ENCODE measurements at regions not wholly inside any gene's neighbourhood (a gene's known extent, or its start where the extent isn't known, plus 50 kb on each side); places are given as distances from the start of the nearest gene placed in this dataset.

DNA sequence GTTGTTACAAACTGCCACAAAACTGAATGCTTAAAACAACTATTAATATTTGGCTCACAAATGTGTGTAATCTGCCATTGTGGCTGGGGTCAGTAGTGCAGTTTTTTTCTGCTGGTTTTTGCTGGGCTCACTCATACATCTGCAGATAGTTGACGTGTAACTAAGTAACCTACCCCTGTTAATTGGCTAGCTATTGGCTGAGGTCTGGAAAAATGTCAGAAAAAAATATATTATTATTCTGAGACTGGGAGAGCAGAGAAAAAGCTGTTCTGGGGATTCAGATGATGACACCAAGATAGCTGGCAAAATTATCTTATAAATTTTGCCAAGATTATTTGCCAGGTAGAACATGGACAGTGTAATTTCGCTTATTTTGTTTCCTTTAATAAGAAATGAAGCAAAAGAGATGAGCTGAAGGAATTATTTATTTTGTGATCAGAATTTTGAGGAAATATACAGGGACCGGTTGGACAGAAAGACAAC, 616.1 kb upstream of the ADAMTS5 start (continued):
- TF ChIP-seq, protein P1, sequence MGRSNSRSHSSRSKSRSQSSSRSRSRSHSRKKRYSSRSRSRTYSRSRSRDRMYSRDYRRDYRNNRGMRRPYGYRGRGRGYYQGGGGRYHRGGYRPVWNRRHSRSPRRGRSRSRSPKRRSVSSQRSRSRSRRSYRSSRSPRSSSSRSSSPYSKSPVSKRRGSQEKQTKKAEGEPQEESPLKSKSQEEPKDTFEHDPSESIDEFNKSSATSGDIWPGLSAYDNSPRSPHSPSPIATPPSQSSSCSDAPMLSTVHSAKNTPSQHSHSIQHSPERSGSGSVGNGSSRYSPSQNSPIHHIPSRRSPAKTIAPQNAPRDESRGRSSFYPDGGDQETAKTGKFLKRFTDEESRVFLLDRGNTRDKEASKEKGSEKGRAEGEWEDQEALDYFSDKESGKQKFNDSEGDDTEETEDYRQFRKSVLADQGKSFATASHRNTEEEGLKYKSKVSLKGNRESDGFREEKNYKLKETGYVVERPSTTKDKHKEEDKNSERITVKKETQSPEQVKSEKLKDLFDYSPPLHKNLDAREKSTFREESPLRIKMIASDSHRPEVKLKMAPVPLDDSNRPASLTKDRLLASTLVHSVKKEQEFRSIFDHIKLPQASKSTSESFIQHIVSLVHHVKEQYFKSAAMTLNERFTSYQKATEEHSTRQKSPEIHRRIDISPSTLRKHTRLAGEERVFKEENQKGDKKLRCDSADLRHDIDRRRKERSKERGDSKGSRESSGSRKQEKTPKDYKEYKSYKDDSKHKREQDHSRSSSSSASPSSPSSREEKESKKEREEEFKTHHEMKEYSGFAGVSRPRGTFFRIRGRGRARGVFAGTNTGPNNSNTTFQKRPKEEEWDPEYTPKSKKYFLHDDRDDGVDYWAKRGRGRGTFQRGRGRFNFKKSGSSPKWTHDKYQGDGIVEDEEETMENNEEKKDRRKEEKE (IDR thresholded peaks at IDR 0.05; ENCODE audit: borderline replicate concordance in 1 of 2, control insufficient read depth in 1 of 2, low read depth in 2 of 2, low read length in 1 of 2), result no peak
- TF ChIP-seq MYNN (IDR thresholded peaks at IDR 0.05) (no peak), MYNN (CRISPR knock-in tag; IDR thresholded peaks at IDR 0.05) (no peak), ZNF184 (CRISPR knock-in tag; IDR thresholded peaks at IDR 0.05) (no peak)

DNA sequence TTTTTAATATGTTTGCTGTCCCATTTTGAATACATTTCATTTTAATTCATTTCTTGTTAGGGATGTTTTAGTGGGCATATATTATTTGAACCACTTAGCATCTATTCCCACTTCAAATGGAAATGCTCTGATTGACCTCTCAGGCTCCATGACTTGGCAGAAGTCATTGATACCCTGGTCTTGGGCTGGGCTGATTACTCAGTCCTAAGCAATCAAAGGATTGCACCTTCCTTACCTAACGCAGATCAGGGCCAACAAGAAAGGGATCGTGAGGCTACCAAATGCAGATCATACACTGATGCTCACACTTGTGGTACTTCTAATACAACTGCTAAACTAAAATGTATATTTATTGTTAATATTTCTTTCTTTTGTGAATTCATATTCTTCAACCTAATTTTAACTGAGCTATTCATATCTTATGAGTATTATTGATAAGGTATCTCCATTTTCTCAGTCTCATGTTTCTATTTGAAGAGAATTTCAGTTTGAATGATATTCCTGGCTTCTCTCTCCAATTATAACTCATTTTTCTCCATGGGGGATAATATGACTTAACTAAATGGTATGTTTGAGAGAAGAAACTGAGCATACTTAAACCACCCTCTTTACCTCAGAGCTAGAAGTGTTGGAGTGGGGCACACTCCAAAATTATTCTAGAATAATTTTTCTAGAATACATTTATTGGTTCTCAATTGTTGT, 615.5 kb upstream of the ADAMTS5 start:
- WGBS (ENCODE audit: insufficient coverage, low coverage, missing lambda C conversion rate), result 0% methylated on average over 2 of the region's 2 CpGs
- CTCF ChIA-PET (ENCODE audit: low intra/inter-chr PET ratio), result no interaction called here
- H3K9me3 ChIP-seq (replicated peaks; ENCODE audit: control insufficient read depth, insufficient read depth, low read depth, low read length), result peaks cover 2% of the 10 kb centered on the region; the same call in 1 of the 2 replicates
- TF ChIP-seq, protein P2, sequence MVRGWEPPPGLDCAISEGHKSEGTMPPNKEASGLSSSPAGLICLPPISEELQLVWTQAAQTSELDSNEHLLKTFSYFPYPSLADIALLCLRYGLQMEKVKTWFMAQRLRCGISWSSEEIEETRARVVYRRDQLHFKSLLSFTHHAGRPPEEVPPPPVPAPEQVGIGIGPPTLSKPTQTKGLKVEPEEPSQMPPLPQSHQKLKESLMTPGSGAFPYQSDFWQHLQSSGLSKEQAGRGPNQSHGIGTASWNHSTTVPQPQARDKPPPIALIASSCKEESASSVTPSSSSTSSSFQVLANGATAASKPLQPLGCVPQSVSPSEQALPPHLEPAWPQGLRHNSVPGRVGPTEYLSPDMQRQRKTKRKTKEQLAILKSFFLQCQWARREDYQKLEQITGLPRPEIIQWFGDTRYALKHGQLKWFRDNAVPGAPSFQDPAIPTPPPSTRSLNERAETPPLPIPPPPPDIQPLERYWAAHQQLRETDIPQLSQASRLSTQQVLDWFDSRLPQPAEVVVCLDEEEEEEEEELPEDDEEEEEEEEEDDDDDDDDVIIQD (CRISPR knock-in tag; IDR thresholded peaks at IDR 0.05), result no peak
- TF ChIP-seq CHD1 (IDR thresholded peaks at IDR 0.05; ENCODE audit: low read length) (no peak), TAF15 (IDR thresholded peaks at IDR 0.05; ENCODE audit: low read depth, low read length) (no peak), ZNF584 (CRISPR knock-in tag; IDR thresholded peaks at IDR 0.05; ENCODE audit: low read depth) (no peak), ELF2 (CRISPR knock-in tag; IDR thresholded peaks at IDR 0.05) (no peak), ZNF830 (CRISPR knock-in tag; IDR thresholded peaks at IDR 0.05) (no peak), JUN (IDR thresholded peaks at IDR 0.05; ENCODE audit: borderline replicate concordance, low read depth, low read length) (no peak), JUN (CRISPR knock-in tag; IDR thresholded peaks at IDR 0.05; ENCODE audit: borderline replicate concordance) (no peak), E2F3 (CRISPR knock-in tag; IDR thresholded peaks at IDR 0.05) (no peak), ZFP1 (CRISPR knock-in tag; IDR thresholded peaks at IDR 0.05) (no peak), KLF1 (tag; IDR thresholded peaks at IDR 0.05) (no peak)
- TF ChIP-seq, protein P3, sequence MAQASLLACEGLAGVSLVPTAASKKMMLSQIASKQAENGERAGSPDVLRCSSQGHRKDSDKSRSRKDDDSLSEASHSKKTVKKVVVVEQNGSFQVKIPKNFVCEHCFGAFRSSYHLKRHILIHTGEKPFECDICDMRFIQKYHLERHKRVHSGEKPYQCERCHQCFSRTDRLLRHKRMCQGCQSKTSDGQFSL (CRISPR knock-in tag; IDR thresholded peaks at IDR 0.05), result no peak
- TF ChIP-seq, protein P3 (tag; IDR thresholded peaks at IDR 0.05), result no peak

More for the DNA sequence above, 615.5 kb upstream of the ADAMTS5 start:
- POLR2A ChIA-PET, result interaction anchor here (0.5 kb wide), 1 partner anchor 112 kb away, joined by 3 read pairs; no protein-coding TSS in a partner anchor
- H4K20me1 ChIP-seq (replicated peaks; ENCODE audit: control insufficient read depth, insufficient read depth, low read length), result no peaks in the 10 kb centered on the region
- no peaks in the 10 kb centered on the region for H3K27me3 ChIP-seq (ENCODE audit: control insufficient read depth in 2 of 2, insufficient read depth in 2 of 2, low read length in 2 of 2)
- H3K4me1 ChIP-seq (replicated peaks in 1 of 2; ENCODE audit: control insufficient read depth in 2 of 2, insufficient read depth in 2 of 2, low read length in 2 of 2), result no peaks in the 10 kb centered on the region
- H3K36me3 ChIP-seq (ENCODE audit: control insufficient read depth, insufficient read depth, low read length), result no peaks in the 10 kb centered on the region
- H2AFZ ChIP-seq (ENCODE audit: low read depth, low read length), result no peak overlapping the region
- DNase-seq (ENCODE audit: extremely low read depth in 1 of 4, low spot score in 3 of 4) (no peak), FAIRE-seq (no peak), ATAC-seq (no peak)
- H3K27ac ChIP-seq (ENCODE audit: extremely low read depth, low read depth, low read length), result no peak overlapping the region
- H3K4me2 ChIP-seq (ENCODE audit: insufficient read depth, low read length), result no peak overlapping the region
- BruUV-seq (replicated peaks), result no TSS peak
- no peak overlapping the region for H3K9ac ChIP-seq (ENCODE audit: insufficient read depth in 1 of 2, low read depth in 2 of 2, low read length in 2 of 2)
- intact Hi-C loops (cut with micrococcal nuclease) (no loop called here), in situ Hi-C loops (cut with MboI) (no loop called here)
- H3K4me3 ChIP-seq, result no peak overlapping the region
- no peaks in the 10 kb centered on the region for H3K9me1 ChIP-seq (ENCODE audit: control insufficient read depth, insufficient read depth, low read length)
- H3K79me2 ChIP-seq (ENCODE audit: control insufficient read depth, insufficient read depth, low read length), result no peaks in the 10 kb centered on the region
